Activated CD4-positive, alpha-beta T cell treated with anti-CD3 and anti-CD28 coated beads, Interleukin-10, Interleukin-2, amounts not matched to agents 100 ng/mL and 50 ng/mL, durations not matched to agents 16 hours and 8 hours (primary cell): ENCODE measurements at regions not wholly inside any gene's neighbourhood (a gene's known extent, or its start where the extent isn't known, plus 50 kb on each side); places are given as distances from the start of the nearest gene placed in this dataset.
"Not testable (repeated sequence)": the region's sequence is repeated elsewhere in the genome, so short reads cannot be mapped to it uniquely, and the experiment has no call there.

Source experiments
- DNase-seq: peaks from one replicate; pipeline ENCODE4 v3.0.0-alpha.2; 2020

GRCh38 chrX:115972717-115973116, 197.8 kb upstream of the AGTR2 start:
- DNase-seq, result no peak

- DNase-seq, result no peak
These were observed 192.5 kb upstream of the AGTR2 start for GRCh38 chrX:115978068-115978467.

GRCh38 chrX:115983148-115983547, 187.4 kb upstream of the AGTR2 start:
- DNase-seq, result not testable (repeated sequence)

DNA sequence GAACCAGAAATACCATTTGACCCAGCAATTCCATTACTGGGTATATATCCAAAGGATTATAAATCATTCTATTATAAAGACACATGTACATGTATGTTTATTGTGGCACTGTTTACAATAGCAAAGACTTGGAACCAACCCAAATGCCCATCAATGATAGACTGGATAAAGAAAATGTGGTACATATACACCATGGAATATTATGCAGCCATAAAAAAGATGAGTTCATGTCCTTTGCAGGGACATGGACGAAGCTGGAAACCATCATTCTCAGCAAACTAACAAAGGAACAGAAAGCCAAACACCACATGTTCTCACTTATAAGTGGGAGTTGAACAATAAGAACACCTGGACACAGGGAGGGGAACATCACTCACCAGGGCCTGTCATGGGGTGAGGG, 183.1 kb upstream of the AGTR2 start:
- not testable (repeated sequence) for DNase-seq

- no peak for DNase-seq
These were observed 181.7 kb upstream of the AGTR2 start for GRCh38 chrX:115988825-115989224.

DNA sequence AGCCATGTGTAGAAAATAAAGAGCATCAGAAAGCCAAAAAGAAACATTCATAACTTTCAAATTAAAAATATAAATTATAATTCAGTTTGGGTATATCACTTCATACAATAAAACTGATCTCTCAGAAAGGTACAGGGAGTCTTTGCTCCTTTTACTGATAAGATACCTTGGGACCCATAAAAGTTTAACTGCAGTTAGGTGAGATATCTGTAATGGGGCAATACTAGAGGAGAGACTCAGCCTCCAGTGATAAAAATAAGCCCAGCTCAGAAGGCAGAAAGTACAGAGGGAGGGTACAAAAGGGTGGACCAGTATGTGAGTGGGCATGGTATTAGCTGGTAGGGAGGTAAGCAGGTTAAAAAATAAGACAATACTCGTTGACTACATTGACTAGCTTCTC, 180.9 kb upstream of the AGTR2 start:
- DNase-seq, result no peak

- no peak for DNase-seq
These were observed 161.2 kb upstream of the AGTR2 start for GRCh38 chrX:116009346-116009745.

DNA sequence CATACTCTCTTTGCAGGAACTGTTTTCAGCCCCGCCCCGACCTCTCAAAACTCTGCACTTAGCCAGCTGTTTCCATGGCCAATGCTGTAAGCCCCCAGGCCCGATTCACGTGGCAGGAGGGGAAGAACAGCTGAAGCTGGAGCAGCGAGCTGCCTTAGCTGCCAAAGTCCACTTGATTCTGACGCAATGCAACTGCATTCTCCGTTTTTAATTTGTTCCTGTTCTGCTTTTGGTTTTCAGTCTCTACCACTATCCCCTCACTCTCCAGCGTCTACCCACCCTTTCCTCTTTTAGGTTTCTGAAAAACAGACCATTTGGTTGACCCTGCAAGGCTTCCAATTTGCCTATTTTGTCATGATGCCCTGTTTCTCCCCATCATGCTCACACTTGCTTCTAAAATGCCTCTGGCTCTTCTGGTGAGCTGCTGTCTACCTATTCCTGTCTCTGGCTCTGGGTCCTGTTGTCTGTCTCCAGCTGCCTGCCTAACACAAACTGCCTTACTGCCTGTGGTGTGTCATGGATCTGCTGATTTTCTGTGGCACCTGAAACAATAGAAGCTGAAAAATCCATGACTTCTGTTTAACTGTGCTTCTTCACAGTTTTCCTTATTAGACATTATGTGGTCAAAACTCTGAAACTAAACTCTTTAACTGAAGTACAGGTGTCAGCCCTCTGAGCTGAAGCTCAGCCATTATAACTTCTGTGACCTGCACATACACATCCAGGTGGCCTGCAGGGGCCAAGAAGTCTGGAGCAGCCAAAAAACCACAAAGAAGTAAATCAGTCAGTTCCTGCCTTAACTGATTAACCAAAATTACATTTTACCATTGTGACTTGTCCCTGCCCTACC, 160.5 kb upstream of the AGTR2 start:
- no peak for DNase-seq

- DNase-seq, result no peak
These were observed 159.6 kb upstream of the AGTR2 start for GRCh38 chrX:116010939-116011338.

GRCh38 chrX:116031331-116031730, 139.2 kb upstream of the AGTR2 start:
- no peak for DNase-seq
